GM20000 (cell line): ENCODE measurements at regions not wholly inside any gene's neighbourhood (a gene's known extent, or its start where the extent isn't known, plus 50 kb on each side); places are given as distances from the start of the nearest gene placed in this dataset.
"Not testable (repeated sequence)": the region's sequence is repeated elsewhere in the genome, so short reads cannot be mapped to it uniquely, and the experiment has no call there.

Experiments
- DNase-seq: peaks from one replicate; pipeline ENCODE4 v3.0.0; 2012; ENCODE audit warnings: low spot score
- CTCF ChIP-seq: IDR thresholded peaks from 2 replicates; pipeline ENCODE4 v1.5.1; 2012; ENCODE audit warnings: mild to moderate bottlenecking, control low read depth; ENCODE audit errors: extremely low read depth, missing control alignments

DNA sequence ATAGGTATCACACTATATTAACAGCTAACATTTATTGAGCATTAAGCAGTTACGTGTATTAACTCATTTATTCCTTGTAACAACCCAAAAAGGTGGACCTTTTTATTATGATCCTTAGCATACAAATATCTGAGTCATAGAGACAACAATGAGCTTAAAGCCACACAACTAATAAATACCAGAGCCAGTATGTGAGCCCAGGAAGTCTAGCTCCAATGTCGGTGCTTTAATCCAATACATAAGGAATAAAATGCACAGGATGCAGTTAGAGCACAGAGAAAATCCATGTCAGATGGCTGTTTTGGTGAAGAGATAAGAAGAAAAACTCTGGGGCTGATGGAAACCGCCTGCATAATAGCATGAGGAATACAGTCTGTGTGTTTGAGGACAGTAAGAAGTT lies 888.6 kb downstream of the TMTC2 start:
- no peak for DNase-seq

GRCh38 chr12:83574142-83574541 lies 887.4 kb downstream of the TMTC2 start:
- TF ChIP-seq CTCF, result no peak
- DNase-seq, result no peak

More for the DNA sequence above, 888.6 kb downstream of the TMTC2 start:
- TF ChIP-seq CTCF, result no peak

- TF ChIP-seq CTCF, result no peak
- DNase-seq, result no peak
Measured at GRCh38 chr12:83573671-83574070, 887.0 kb downstream of the TMTC2 start.

DNA sequence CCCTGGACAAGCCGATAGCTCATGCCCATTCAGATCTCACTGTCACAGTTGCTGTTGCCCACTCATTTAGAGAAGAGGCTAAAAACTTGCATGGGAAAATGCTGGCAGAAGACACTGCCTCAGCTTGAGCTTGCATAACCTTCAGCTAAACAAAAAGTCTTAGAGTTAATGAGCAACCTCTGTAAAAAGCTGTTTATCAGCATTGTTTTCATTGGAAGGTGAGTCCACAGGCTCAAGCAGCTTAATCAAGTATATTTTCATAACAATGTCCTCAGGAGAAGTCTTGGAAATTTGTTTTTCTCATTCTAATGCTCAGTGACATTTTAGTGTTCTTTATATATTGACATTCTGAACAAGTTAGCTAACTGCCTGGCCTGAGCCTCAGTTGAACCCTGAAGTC lies 872.9 kb downstream of the TMTC2 start:
- no peak for TF ChIP-seq CTCF
- no peak for DNase-seq

DNA sequence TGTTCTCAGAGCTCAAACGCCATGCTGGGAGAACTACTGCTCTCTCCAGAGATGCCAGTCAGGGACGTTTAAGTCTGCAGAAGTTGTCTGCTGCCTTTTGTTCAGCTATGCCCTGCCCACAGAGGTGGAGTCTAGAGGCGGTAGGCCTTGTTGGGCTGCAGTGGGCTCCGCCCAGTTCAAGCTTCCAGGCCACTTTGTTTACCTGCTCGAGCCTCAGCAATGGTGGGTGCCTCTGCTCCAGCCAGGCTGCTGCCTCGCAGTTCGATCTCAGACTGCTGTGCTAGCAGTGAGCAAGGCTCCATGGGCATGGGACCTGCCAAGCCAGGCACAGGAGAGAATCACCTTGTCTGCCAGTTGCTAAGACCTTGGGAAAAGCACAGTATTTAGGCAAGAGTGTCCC lies 869.3 kb downstream of the TMTC2 start:
- not testable (repeated sequence) for DNase-seq

DNA sequence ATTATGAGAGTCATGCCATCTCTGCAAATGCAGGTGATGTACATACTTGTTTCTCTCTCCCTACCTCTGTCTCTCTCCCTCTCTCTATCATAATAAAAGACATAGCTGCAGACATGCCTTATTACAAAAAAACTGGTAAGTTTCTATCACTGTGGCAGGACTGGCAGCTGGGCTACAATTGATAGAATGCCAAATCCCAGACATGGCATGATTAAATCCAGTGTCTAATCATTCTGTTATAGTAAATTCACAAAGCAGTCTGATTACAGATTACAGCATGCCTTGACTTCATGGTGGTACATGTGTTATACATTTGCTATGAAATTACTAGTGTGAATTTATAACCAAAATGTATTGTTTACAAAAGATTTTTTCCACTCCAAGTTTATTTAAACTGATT lies 854.7 kb downstream of the TMTC2 start:
- no peak for TF ChIP-seq CTCF
- no peak for DNase-seq

- DNase-seq, result no peak
- TF ChIP-seq CTCF, result no peak
Measured at GRCh38 chr12:83538361-83538965, 851.8 kb downstream of the TMTC2 start.

DNA sequence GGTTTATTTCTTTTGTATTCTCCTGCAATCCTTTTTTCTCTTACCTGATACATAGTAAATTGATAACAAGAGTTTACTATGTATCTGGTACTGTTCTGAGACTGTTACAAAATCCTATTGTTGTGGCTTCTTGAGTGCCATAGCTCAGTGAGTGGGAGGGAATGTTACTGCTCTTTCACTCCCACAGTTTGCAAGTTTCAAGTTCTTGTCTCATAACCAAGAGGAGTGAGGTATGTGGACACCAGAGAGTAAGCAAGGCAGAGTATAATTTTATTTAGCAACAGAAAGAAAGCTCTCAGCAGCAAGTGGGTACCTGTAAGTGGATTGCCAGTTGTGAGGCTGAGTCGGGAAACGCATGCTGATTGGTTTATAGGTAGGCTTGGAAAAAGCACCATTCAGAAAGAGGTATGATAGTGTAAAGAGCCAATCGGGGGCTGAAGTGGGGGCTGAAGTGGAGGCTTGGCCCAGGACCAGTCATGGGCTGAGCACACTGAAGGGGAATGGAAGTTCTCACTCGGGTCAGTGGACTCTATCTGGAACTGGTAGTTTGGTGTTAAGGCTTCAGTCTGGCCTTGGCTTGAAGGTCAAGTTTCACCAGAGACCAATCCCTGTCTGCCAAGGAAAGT lies 850.8 kb downstream of the TMTC2 start:
- no peak for TF ChIP-seq CTCF
- DNase-seq, result no peak
